ENCODE measurements at regions not wholly inside any gene's neighbourhood (a gene's known extent, or its start where the extent isn't known, plus 50 kb on each side); places are given as distances from the start of the nearest gene placed in this dataset.

GRCh38 chr11:96643173-96643572, 253.4 kb downstream of the JRKL start:
- in situ Hi-C loops (cut with MboI) (no loop called here), intact Hi-C loops (cut with micrococcal nuclease) (no loop called here)
- Histone ChIP-seq H3K9me1 (ENCODE audit: control insufficient read depth, insufficient read depth, low read length) (no peaks in the 10 kb centered on the region), H3K4me3 (no peak overlapping the region), H3K4me2 (ENCODE audit: insufficient read depth, low read length) (no peak overlapping the region), H3K4me1 (replicated peaks in 1 of 2; ENCODE audit: control insufficient read depth in 2 of 2, insufficient read depth in 2 of 2, low read length in 2 of 2) (peaks cover 0 to 6% of the 10 kb centered on the region in 2 experiments; a peak in 2 of 5 replicates), H3K9me3 (replicated peaks; ENCODE audit: control insufficient read depth, insufficient read depth, low read depth, low read length) (peaks cover 5% of the 10 kb centered on the region), H4K20me1 (replicated peaks; ENCODE audit: control insufficient read depth, insufficient read depth, low read length) (no peaks in the 10 kb centered on the region), H3K36me3 (ENCODE audit: control insufficient read depth, insufficient read depth, low read length) (no peaks in the 10 kb centered on the region), H3K27ac (ENCODE audit: extremely low read depth, low read depth, low read length) (no peak overlapping the region), H3K79me2 (ENCODE audit: control insufficient read depth, insufficient read depth, low read length) (no peaks in the 10 kb centered on the region), H3K27me3 (ENCODE audit: control insufficient read depth in 2 of 2, insufficient read depth in 2 of 2, low read length in 2 of 2) (no peaks in the 10 kb centered on the region), H2AFZ (ENCODE audit: low read depth, low read length) (no peak overlapping the region), H3K9ac (ENCODE audit: insufficient read depth in 1 of 2, low read depth in 2 of 2, low read length in 2 of 2) (no peak overlapping the region)
- POLR2A ChIA-PET: interaction anchor here (0.7 kb wide), 1 partner anchor 155 kb away, joined by 3 read pairs; no protein-coding TSS in a partner anchor
- FAIRE-seq: no peak
- CTCF ChIA-PET (ENCODE audit: low intra/inter-chr PET ratio): no interaction called here
- 68% methylated on average over 5 of the region's 5 CpGs for WGBS (ENCODE audit: insufficient coverage, low coverage, missing lambda C conversion rate)
- ATAC-seq: no peak
- peak in 1 of 4 experiments; percentile 8 for DNase-seq (ENCODE audit: extremely low read depth in 1 of 4, low spot score in 3 of 4)
- TF ChIP-seq OTX1 (CRISPR knock-in tag; IDR thresholded peaks at IDR 0.05) (no peak), CHAMP1 (IDR thresholded peaks at IDR 0.05) (0 out of 2 replicates have a peak, but pooled peaks have one; percentile 44), RBM25 (IDR thresholded peaks at IDR 0.05; ENCODE audit: low read depth, low read length, severe bottlenecking) (peak; percentile 57), NFYB (IDR thresholded peaks at IDR 0.05; ENCODE audit: extremely low read depth, insufficient read length) (peak; percentile 84), USF1 (CRISPR knock-in tag; IDR thresholded peaks at IDR 0.05) (no peak), SP1 (CRISPR knock-in tag; IDR thresholded peaks at IDR 0.05) (peak; percentile 56), CC2D1A (IDR thresholded peaks at IDR 0.05) (0 out of 2 replicates have a peak, but pooled peaks have one; percentile 37), ZNF316 (IDR thresholded peaks at IDR 0.05) (peak; percentile 8; the same call in 1 of the 2 replicates)
- BruUV-seq (replicated peaks): no TSS peak

Measured in K562 (cell line).